Kidney tubule cell (primary cell): ENCODE measurements at regions not wholly inside any gene's neighbourhood (a gene's known extent, or its start where the extent isn't known, plus 50 kb on each side); places are given as distances from the start of the nearest gene placed in this dataset.
"Not testable (repeated sequence)": the region's sequence is repeated elsewhere in the genome, so short reads cannot be mapped to it uniquely, and the experiment has no call there.

Experiments
- DNase-seq: peaks from one replicate; pipeline ENCODE4 v3.0.0-alpha.2; 2018; ENCODE audit warnings: low spot score

GRCh38 chr2:65914244-65914786 lies 481.9 kb upstream of the SPRED2 start:
- no peak for DNase-seq

- no peak for DNase-seq
These were observed 481.4 kb upstream of the SPRED2 start for GRCh38 chr2:65913813-65914212.

- no peak for DNase-seq
These were observed 469.4 kb upstream of the SPRED2 start for GRCh38 chr2:65901756-65902155.

GRCh38 chr2:65896446-65896845 lies 464.0 kb upstream of the SPRED2 start:
- DNase-seq: no peak

- DNase-seq: not testable (repeated sequence)
These were observed 457.7 kb upstream of the SPRED2 start for GRCh38 chr2:65890131-65890530.

GRCh38 chr2:65885266-65885665 lies 452.9 kb upstream of the SPRED2 start:
- DNase-seq: no peak

- DNase-seq: no peak
These were observed 449.2 kb upstream of the SPRED2 start for GRCh38 chr2:65881592-65881991.

- peak; percentile 9 for DNase-seq
These were observed 448.0 kb upstream of the SPRED2 start for GRCh38 chr2:65880436-65880835.

GRCh38 chr2:65878011-65878340 lies 445.6 kb upstream of the SPRED2 start:
- DNase-seq: no peak

GRCh38 chr2:65877331-65878010 lies 445.1 kb upstream of the SPRED2 start:
- no peak for DNase-seq

- DNase-seq: no peak
These were observed 443.7 kb upstream of the SPRED2 start for GRCh38 chr2:65876114-65876513.

- no peak for DNase-seq
These were observed 438.4 kb upstream of the SPRED2 start for GRCh38 chr2:65870826-65871225.

- DNase-seq: no peak
These were observed 436.9 kb upstream of the SPRED2 start for GRCh38 chr2:65869296-65869695.

GRCh38 chr2:65868177-65868576 lies 435.8 kb upstream of the SPRED2 start:
- no peak for DNase-seq

GRCh38 chr2:65867446-65867845 lies 435.0 kb upstream of the SPRED2 start:
- DNase-seq: no peak

- DNase-seq: no peak
These were observed 433.7 kb upstream of the SPRED2 start for GRCh38 chr2:65866148-65866547.

- DNase-seq: no peak
These were observed 432.2 kb upstream of the SPRED2 start for GRCh38 chr2:65864619-65865018.

GRCh38 chr2:65863713-65864112 lies 431.3 kb upstream of the SPRED2 start:
- DNase-seq: no peak

- DNase-seq: peak; percentile 5
These were observed 424.5 kb upstream of the SPRED2 start for GRCh38 chr2:65856928-65857327.

- DNase-seq: no peak
These were observed 424.0 kb upstream of the SPRED2 start for GRCh38 chr2:65856423-65856822.

- no peak for DNase-seq
These were observed 418.3 kb upstream of the SPRED2 start for GRCh38 chr2:65850695-65851094.

GRCh38 chr2:65846989-65847678 lies 414.7 kb upstream of the SPRED2 start:
- DNase-seq: no peak

GRCh38 chr2:65845442-65846182 lies 413.2 kb upstream of the SPRED2 start:
- DNase-seq: no peak
